HG03520 (cell line): ENCODE measurements at regions not wholly inside any gene's neighbourhood (a gene's known extent, or its start where the extent isn't known, plus 50 kb on each side); places are given as distances from the start of the nearest gene placed in this dataset.
A peak's percentile ranks its signal among the peaks of the same experiment; 100 is the strongest.

Experiments used
- ATAC-seq: cut with Tn5 transposase; IDR thresholded peaks from one replicate; pipeline ENCODE4 v1.9.1; 2021; ENCODE audit warnings: mild to moderate bottlenecking, moderate library complexity; ENCODE audit not compliant: unreplicated experiment

DNA sequence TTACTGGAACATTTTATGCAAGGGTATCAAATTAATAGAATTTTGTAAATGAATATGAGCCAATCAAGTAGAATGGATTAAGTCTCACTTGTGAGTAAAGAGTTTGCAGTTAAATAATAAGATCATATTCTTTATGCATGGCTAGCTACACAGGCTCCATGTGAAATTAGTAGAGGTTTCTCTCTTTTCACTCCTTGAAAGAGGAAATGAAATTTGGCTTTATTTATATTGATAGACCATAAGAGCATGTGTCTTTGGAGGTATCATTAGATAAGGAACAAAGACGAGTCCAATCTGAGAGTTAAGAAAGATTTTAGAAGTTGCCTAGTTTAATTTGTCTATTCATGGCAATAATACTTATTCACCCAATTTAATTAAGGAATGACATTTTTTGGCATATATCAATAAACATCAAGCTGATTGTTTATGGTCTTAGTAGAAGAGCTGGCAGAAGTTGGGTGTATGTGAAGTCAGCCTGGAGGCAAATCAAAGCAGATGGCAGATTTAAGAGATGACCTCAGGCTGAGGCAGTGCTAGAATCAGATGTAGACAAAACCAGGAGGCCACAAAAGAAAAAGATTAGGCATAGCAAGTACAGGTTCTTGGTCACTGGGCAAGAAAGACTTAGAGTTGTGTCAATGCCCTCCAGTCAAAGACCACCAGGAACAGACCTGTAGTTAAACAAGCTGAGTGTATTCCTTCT lies 406.5 kb upstream of the ARHGEF26 start:
- ATAC-seq: no peak

DNA sequence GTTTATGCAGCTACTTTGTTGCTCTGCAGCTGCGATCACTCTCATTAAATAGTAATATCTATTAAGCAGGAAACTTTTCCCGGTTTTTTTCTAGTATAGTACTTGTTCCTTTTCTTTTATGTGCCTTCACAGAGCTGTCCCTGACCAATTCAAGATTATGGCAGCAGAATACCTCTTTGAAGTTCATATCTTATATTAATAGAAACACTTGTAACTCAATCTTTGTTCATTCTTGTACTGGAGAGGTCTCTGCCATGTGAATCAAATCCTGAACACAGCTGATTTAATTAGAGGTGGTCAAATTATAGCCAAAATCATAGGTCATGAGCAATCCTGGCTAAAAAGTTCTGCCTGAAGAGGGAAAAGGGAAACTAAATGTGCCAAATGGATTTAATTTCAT lies 399.0 kb upstream of the ARHGEF26 start:
- no peak for ATAC-seq

DNA sequence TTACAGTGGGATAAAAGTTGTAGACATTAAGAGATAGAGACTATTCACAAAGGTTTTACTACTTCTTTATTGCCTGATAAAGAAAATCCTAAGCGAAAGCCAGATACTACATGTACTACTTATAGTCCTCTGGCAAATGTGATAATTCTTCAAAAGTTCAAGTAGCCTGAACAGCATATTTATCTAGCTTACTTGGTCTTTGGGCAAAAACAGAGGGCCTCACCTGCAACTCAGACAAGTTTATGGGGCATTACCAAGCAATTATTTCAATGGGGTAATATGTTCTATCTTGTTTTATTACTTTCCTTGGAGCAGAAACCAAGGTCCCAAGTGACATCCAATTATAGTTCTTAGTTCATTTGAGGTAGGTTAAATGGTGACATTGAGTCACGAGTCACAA lies 390.1 kb upstream of the ARHGEF26 start:
- no peak for ATAC-seq

DNA sequence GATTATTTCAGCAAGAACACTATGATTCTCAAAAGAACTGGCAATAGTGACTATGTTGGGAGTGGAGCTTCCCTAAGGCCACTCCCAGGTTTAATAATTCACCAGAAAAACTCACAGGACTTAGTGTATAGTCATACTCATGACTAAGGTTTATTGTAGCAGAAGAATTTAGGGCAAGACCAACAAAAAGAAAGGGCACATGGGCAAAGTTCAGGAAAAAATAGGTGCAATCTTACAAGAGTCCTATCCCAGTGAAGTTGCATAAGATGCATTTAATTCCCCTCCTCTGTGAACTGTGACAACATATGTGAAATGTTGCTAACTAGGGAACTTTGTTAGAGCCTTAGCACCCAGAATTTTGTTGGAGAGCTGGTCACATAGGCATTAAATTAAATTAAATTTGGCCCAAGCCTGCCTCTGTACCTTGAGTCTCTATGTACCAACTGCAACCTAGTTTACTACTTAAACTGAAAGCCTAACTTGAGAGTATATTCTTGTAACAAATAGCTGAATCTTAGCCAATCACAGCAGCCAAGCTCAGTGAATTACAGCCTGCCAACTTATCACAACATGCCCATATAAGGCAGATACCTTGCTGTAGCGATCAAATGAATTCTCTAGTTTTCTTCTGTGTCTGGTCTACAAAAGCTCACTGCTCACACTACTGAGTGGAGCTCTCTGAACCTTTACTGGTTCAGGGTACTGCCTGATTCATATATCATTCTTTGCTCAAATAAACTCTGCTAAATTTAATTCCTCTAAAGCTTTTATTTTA lies 386.2 kb upstream of the ARHGEF26 start:
- no peak for ATAC-seq

DNA sequence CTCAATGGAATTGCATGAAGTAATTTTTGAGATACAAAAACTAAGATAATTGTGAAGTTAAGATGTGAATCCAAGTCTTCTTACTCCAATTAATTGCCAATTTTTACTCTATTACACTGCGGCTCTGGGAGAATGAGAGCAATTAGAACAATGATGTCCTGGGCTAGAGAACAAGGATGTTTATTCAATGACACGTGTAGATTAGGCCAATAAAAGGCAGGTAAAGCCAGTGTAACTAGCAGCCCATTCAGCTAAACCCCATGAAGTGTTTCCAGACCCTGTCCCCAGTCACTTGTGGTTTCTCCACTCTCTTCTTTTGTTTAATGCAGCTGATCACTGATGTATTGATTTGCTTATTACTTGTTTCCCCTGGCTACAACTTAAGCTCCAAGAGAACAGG lies 381.1 kb upstream of the ARHGEF26 start:
- no peak for ATAC-seq

DNA sequence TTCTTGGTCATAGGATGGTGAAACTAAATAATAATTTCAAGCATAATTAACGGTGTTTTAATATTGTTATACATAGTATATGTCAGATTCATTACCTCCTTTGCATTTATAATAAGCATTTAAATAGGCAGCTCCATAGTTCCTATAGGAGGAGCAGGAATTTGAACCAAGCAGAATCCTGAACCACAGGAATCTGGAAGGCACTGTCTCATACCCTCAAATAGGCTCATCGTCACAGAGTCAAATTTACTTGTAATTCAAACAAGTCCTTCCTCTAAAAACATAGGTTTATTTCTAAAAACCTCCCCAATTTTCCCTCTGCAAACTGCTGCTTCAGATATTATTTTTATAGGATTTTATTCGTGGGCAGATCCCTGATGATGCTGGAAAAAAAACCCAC lies 376.3 kb upstream of the ARHGEF26 start:
- ATAC-seq: no peak

DNA sequence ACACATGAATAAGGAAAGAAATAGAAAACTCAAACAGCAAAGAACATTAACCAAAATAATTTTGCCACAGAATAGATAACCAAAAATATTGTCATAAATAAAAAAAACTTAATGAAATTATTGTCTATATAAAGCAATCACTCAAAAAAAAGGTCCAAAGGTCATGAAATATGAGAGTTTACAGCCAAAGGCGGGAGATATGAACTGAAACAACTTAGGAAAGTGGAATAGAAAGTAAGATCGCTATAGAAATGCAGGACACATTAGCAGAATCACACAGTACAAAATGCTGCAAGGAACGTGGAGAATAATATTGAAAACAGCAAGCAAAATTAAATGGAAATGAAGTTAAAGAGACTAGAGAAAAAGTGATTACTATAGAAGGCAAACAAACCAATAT lies 375.0 kb upstream of the ARHGEF26 start:
- no peak for ATAC-seq

DNA sequence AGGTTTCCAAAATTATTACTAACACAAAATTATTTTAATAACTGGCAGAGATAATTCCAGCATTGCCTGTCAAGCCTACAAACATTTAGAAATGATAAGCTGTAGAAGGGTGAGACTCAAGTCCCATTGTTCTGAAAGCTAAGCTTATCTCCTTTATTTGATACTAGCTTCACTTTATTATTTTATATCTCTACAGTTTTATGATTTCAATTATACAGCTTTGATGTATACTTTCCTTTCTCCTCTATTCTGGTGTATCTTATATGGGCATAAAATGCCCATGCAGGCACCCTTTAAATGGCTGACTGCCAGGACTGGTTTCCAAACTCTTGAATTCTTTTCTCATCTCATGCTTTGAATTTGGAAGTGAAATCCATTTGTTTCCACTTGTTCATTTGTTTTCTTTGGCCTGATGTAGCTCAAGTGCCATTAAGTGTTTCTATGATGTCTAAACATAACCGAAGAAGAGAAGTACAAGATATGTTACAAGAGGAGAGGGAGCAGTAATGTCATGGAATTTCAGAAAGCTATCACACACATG lies 372.1 kb upstream of the ARHGEF26 start:
- ATAC-seq: no peak

DNA sequence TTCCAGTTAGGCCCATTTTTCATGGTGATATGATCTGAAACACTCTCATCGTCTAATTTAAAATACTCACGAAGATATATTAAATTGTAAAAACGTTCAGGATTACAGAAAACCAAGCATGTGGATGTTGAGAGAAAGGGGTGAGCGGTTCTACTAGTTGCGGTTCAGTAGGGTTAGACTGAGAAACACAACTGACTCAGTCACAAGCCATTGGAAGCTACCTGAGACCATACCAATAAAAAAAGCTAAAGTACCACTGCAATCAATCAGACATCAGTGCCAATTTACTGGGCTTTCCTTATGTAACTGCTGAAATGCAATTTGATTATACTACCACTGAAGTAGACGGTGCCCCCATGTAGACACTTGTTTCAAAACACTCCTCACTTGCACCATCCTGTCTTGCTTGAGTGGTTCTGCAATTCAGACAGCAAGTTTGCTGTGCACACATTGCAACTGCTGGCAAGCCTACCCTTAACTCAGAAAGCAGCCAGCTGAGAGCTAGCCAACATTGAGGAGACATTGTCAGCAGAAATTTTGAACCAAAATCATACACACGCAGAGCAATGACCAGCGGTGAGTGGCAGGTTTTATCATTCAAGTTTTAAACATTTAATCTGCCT lies 368.7 kb upstream of the ARHGEF26 start:
- ATAC-seq: no peak

DNA sequence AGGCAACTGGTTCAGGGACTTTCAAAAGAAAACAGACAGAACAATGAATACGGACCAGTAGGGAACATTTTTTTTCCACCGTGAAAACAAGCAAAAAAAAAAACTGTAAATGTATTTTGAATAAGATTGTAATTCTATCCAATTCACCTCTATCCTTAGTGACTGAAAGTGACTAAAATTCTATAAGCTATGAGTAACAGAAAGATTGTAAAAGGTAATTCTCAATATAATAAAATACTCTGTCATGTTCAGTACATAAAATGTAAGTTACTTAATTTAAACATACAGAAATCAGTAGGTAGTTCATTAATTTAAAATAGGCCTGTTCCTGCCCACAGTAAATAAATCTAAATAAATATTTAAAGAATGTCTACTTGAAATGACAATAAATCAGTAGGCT lies 368.2 kb upstream of the ARHGEF26 start:
- ATAC-seq: no peak

DNA sequence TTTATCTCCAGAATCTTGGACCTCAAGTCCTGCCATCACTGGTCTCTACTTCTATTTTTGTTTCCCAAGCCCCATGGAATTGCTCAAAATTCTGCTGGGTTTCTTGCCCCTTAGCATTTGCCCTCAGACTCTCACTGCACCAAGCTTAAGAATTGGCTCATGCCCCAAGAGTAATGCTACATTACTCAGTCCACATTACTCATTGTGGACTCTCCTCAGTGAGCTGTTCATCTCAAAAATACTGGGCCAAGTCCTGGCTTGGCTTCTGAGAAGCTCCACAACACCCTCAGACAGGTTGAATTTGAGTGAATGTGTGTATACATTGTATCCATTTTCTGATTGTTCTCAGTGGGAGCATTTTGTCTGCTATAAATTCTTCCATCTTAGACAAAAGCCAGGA lies 364.4 kb upstream of the ARHGEF26 start:
- ATAC-seq: no peak

DNA sequence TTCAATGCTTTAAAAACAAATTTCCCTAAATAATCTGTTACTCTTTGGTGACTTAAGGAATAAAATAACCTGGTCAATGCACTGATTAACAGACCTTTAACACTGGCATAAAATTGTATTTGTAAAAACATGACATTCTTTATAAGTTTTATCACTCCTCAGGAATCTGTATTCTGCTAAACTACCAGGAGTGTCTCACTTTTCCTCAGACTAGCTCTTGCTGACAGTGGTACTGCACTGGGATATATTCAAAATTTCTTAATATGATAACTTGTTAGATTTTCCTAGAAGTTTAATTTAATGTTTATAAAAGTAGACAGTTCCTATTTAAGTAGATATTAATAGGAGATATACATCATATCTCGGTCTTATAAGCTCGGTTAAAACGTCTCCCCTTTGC lies 363.4 kb upstream of the ARHGEF26 start:
- ATAC-seq: no peak

DNA sequence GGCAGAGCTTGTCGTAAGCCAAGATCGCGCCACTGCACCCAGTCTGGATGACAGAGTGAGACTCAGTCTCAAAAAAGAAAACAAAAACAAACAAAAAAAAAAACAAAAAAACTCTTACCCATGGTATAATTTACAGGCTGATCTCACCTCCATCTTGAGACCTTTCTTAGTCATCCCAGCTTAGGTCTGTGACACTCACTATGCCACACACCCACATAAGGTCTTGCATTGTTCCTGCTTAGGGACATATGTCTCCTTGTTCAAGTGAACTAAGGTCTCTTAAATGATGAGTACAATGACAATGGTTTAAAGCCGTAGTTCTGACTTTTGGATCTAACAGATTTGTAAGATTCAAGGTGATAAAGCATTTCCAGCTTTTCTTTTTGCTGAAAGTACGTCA lies 360.2 kb upstream of the ARHGEF26 start:
- no peak for ATAC-seq

DNA sequence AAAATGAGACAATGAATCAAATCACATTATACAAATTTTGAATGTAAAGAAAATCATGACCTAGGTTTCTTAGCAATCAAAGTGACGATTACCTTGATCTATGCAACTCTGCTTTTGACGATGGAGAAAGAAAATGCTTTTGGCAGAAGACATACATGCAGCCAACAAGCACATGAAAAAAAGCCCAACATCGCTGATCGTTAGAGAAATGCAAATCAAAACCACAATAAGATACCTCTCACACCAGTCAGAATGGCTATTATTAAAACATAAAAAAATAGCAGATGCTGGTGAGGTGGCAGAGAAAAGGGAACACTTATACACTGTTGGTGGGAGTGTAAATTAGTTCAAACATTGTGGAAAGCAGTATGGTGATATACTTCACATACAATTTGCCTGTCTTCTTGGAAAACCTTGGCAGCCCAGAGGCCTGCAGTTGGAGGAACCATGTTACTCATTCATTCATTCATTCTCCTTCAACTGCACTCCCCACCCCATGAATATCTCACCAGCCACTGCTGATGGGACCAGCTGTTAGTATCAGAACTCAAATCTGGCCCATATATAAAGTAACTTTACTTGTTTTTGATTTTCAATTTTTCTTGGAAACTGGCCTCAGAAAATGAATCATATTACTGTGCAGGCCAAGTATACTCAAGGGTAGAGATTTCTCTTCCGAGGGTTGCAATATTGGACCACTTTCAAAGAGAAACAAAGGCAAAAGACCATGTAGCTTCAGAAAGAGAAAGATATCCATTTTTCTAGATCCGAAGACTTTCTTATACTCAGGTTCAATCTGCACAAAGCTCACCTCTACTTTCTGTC lies 358.6 kb upstream of the ARHGEF26 start:
- ATAC-seq: no peak

DNA sequence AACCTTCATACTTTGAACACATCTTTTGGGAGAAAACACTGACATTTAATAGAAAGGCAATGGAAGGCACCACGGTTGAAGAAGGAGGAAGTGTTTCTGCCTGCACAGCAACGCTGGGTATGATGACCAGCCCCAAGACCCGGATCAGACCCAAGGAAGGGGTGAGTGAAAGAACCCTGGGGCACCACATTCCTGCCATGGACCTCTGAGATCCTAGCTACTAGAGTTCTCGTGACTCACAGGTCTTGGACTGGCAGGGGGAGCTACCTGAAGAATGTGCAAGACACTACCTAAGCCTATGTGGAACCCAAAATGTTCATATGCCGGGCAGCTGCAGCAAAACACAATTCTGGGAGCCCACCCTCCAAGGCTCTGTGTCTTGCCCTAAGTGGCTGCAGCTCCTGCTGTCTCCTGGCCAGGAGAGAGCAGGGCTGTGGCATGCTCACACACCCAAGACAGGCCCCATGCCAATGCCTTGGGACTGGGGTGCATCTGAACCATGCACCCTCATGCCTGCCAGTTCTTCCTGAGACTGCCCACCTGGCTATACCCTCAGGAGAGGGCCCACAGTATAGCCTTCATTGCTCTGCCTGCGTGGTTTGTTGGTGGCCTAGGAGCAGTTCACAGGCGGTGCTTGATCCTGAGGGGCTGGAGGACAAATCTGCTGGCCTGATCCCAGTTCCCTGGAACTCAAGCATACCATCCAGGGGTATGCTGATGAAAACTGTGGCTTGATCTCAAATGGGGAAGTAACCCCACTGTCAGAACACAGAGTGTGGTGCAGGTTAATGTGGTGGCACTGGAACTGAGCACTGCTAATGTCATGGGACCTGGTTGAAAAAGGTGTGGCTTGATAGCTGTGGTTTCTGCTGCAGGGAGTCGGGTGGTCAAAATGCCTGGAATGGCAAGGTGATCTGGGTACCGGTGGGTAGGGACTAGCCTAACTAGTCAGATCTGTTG lies 353.3 kb upstream of the ARHGEF26 start:
- ATAC-seq: no peak

DNA sequence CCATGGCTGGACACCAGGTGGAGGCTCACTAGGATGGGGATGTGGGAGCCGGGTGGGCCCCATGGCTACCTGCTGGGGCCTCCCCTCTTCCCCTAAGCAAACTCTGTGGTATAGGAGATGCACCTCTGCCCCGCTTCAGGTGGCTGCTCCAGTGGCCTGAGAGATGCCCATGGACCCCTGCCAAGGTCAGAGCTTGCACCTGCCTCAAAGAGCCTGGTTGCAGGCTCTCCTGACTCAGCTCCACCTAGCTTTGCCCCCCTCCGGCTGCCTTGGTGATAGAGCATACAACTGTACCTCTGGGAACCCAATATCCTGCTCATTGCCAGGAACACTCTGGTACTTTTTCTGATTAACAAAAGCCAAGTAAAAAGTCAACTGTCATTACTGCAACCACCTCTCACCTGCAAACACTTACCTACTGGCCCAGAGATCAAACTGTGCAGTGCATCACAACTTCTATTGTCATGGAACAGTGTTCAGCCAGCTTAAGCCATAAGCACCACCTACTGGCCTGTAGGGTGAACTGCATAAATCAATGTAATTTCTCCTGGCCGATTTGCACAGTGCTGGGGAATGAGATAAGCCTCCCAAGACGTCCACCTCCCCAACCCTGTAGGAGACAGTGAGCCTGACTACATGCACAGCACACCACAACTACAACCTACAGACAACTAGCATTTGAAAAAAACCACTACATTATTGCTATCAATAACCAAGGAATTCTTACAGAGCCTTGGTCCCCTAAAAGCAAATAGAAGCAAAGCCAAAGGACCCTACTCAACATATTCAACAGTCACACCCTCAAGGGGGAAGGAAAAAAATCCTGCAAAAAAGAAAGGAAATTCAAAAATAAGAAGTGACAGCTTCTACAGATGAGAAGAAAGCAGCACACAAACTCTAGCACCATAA lies 352.4 kb upstream of the ARHGEF26 start:
- ATAC-seq: peak; percentile 94

DNA sequence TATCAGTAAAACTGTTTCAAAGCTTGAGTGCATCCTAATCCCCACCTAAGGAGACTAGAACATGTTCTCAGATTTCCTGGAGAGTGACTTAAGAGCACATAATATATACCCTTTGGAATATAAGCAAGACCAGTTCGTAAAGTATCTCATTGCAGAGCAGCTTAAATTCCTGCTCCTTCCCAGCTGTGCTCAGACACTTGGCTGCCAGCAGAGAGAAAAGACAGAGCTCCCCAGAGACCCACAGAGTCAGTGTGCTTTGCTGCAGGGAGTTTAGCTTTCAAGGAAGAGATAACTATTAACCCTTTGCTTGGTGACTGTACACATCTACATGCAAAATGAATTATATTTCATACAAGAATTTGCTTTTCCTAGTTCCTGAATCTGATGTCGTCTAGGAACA lies 338.1 kb upstream of the ARHGEF26 start:
- ATAC-seq: no peak

DNA sequence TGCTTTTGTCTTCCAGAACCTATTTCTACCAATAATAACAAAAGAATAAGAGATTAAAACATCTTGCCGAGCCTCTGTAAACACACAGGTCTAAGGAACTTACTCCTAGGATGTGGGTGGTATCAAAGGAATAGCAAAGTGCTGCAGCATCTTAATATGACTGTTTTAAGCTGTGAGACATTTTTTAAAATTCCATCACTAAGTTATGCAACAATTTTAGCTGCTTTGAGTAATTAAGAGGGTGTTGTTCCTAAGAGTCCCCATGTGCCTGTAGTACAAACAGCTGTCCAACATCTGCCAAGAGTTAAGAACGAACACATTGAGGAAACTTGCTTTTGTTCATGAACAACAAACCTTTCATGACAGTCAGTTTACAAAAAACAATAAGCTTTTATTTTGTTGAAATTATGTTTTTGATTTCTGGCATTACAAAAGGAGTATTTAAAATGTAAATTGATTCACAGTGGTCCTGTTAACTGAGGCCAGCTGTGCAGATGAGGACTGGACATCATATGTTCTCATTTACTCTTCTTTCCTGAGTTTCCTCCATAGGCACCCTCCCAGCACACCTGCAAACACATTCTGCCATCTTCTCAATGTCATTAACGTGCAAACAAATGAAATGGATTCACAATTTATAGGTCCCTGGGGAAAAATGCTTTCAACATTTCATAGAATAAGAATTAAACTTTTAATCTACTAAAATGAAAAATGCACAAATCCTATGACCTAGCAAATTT lies 337.3 kb upstream of the ARHGEF26 start:
- no peak for ATAC-seq
